ENCODE measurements at regions not wholly inside any gene's neighbourhood (a gene's known extent, or its start where the extent isn't known, plus 50 kb on each side); places are given as distances from the start of the nearest gene placed in this dataset.

DNA sequence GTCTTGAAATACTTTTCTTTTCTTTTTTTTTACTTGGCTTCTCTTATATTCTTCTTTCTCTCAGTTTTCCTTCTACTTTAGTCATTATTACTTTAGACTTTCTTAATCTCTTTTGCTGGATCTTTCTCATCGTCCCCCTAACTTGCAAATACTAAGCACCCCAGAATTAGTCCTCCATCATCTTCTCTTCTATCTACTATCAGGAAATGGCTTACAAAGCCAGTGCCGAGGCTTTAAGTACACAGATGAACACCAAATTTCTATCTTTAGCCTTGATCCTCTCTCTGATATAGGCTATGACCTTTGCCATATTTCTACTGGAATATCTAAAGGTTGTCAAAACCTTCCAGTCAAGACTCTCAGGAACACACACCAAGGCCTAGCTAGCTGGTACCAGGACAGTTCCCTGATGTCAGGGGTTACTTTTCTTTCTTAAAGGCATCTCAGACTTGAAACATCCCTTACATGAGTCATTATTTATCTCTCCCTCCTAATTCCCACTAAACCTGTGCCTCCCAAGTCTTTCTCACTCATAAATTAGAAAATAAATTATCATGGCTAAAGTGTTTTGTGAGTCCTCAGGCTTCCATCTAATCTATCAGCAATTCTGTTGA, 278.6 kb upstream of the TCF21 start:
- Histone ChIP-seq H3K27me3 (ENCODE audit: control insufficient read depth, insufficient read depth, low read length, poor library complexity, severe bottlenecking) (no peaks in the 10 kb centered on the region), H3K27ac (ENCODE audit: low read depth, low read length) (no peak overlapping the region), H3K36me3 (ENCODE audit: control insufficient read depth, insufficient read depth, low read length) (no peaks in the 10 kb centered on the region), H3K4me1 (ENCODE audit: control insufficient read depth, insufficient read depth, low read length) (no peaks in the 10 kb centered on the region), H3K9me3 (ENCODE audit: control insufficient read depth, low read length) (no peaks in the 10 kb centered on the region), H3K9ac (ENCODE audit: extremely low read depth, low read length, poor library complexity, severe bottlenecking) (no peak overlapping the region), H3K4me3 (ENCODE audit: low read length) (no peak overlapping the region)
- DNase-seq: no peak
- Mint-ChIP-seq H3K27ac (no peak overlapping the region), H3K9me3 (no peaks in the 10 kb centered on the region), H3K36me3 (ENCODE audit: low read depth) (no peaks in the 10 kb centered on the region), H3K4me1 (peaks cover 11% of the 10 kb centered on the region), H3K4me3 (no peak overlapping the region), H3K27me3 (ENCODE audit: insufficient read depth) (no peaks in the 10 kb centered on the region)
- WGBS, 2 experiments (ENCODE audit: insufficient coverage in 1 of 2, insufficient read length in 1 of 2): 89 to 93% methylated on average over 2 of the region's 2 CpGs
- TF ChIP-seq, protein P1, sequence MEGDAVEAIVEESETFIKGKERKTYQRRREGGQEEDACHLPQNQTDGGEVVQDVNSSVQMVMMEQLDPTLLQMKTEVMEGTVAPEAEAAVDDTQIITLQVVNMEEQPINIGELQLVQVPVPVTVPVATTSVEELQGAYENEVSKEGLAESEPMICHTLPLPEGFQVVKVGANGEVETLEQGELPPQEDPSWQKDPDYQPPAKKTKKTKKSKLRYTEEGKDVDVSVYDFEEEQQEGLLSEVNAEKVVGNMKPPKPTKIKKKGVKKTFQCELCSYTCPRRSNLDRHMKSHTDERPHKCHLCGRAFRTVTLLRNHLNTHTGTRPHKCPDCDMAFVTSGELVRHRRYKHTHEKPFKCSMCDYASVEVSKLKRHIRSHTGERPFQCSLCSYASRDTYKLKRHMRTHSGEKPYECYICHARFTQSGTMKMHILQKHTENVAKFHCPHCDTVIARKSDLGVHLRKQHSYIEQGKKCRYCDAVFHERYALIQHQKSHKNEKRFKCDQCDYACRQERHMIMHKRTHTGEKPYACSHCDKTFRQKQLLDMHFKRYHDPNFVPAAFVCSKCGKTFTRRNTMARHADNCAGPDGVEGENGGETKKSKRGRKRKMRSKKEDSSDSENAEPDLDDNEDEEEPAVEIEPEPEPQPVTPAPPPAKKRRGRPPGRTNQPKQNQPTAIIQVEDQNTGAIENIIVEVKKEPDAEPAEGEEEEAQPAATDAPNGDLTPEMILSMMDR (conservative IDR thresholded peaks at IDR 0.05): no peak

DNA sequence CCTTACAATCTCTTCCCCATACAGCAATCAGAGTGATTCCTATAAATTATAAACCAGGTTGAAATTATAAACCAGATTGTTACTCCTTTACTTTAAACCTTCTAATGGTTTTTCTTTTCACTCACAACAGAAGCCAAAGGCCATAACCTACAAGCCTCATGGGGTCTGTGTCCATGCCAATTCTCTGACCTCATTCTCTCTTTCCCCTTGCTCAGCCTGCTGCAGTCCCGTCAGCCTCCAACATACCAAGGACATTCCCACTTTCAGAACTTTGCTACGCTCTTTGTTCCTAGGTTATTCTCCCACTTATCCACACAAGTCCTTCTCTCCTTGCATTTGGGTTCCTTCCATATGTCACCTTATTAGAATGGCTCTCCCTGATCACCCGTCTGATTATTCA, 277.9 kb upstream of the TCF21 start:
- Histone ChIP-seq H3K27ac (ENCODE audit: low read depth, low read length) (no peak overlapping the region), H3K36me3 (ENCODE audit: control insufficient read depth, insufficient read depth, low read length) (no peaks in the 10 kb centered on the region), H3K4me3 (ENCODE audit: low read length) (no peak overlapping the region), H3K4me1 (ENCODE audit: control insufficient read depth, insufficient read depth, low read length) (no peaks in the 10 kb centered on the region), H3K9me3 (ENCODE audit: control insufficient read depth, low read length) (no peaks in the 10 kb centered on the region), H3K27me3 (ENCODE audit: control insufficient read depth, insufficient read depth, low read length, poor library complexity, severe bottlenecking) (no peaks in the 10 kb centered on the region), H3K9ac (ENCODE audit: extremely low read depth, low read length, poor library complexity, severe bottlenecking) (no peak overlapping the region)
- Mint-ChIP-seq H3K4me3 (no peak overlapping the region), H3K9me3 (no peaks in the 10 kb centered on the region), H3K36me3 (ENCODE audit: low read depth) (no peaks in the 10 kb centered on the region), H3K27me3 (ENCODE audit: insufficient read depth) (no peaks in the 10 kb centered on the region), H3K27ac (no peak overlapping the region), H3K4me1 (peaks cover 11% of the 10 kb centered on the region)
- no peak for DNase-seq
- TF ChIP-seq, protein P1 (conservative IDR thresholded peaks at IDR 0.05): no peak
- WGBS, 2 experiments (ENCODE audit: insufficient coverage in 1 of 2, insufficient read length in 1 of 2): 90 to 95% methylated on average over 3 of the region's 3 CpGs

DNA sequence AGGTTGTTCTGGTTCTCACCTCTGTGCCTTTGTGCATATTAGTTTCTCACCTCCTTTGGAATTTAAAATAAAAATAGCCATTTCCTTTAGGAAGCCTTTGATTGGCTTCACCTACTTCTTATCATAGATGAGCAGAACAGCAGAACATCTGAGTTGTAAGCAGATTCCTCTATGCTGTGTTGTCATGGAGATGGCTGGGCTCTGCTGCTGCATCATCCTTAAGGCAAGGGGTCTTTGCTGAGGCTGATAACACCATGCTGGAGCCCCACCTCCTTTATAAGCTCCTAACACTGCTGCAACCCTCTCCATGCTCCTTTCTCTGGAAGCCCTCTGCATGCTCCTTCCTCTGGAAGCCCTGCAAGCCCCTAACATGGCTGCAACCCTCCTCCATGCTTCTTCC, 276.5 kb upstream of the TCF21 start:
- Mint-ChIP-seq H3K36me3 (ENCODE audit: low read depth) (no peaks in the 10 kb centered on the region), H3K4me3 (no peak overlapping the region), H3K4me1 (peaks cover 11% of the 10 kb centered on the region), H3K9me3 (peaks cover 4% of the 10 kb centered on the region), H3K27me3 (ENCODE audit: insufficient read depth) (peaks cover 2% of the 10 kb centered on the region), H3K27ac (no peak overlapping the region)
- Histone ChIP-seq H3K27ac (ENCODE audit: low read depth, low read length) (no peak overlapping the region), H3K9ac (ENCODE audit: extremely low read depth, low read length, poor library complexity, severe bottlenecking) (no peak overlapping the region), H3K36me3 (ENCODE audit: control insufficient read depth, insufficient read depth, low read length) (no peaks in the 10 kb centered on the region), H3K9me3 (ENCODE audit: control insufficient read depth, low read length) (no peaks in the 10 kb centered on the region), H3K4me1 (ENCODE audit: control insufficient read depth, insufficient read depth, low read length) (no peaks in the 10 kb centered on the region), H3K27me3 (ENCODE audit: control insufficient read depth, insufficient read depth, low read length, poor library complexity, severe bottlenecking) (no peaks in the 10 kb centered on the region), H3K4me3 (ENCODE audit: low read length) (no peak overlapping the region)
- TF ChIP-seq, protein P1 (conservative IDR thresholded peaks at IDR 0.05): no peak
- no peak for DNase-seq

Measured in endodermal cell (in vitro differentiated cells).